ENCODE measurements at regions not wholly inside any gene's neighbourhood (a gene's known extent, or its start where the extent isn't known, plus 50 kb on each side); places are given as distances from the start of the nearest gene placed in this dataset.

- no peaks in the 10 kb centered on the region for H3K4me1 ChIP-seq (ENCODE audit: insufficient read depth, low read length)
Measured at GRCh38 chr2:217026569-217026968, 166.7 kb upstream of the TNP1 start.

DNA sequence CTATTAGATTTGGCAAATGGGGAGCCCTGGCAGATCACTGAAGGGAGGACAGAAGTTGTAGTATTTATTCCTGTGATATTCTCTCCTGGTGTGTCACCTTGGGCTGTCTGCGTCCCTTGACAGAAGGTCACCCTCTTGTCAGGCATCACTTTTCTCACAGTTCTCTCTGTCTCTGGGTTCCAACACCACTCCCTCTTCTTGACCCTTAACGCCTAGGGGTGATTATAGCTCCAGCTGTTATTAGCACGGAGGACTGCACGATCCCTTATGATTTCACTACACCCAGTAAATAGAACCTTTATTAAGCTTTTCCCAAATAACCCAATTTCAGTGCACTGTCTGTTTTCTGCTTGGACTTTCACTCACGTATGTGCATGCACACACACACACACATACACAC is 166.3 kb upstream of the TNP1 start:
- peaks cover 12% of the 10 kb centered on the region for H3K9me3 Mint-ChIP-seq (ENCODE audit: unreplicated experiment)
- no peak overlapping the region for H3K27ac ChIP-seq (ENCODE audit: low read depth, low read length)
- no peak overlapping the region for H3K9ac ChIP-seq (ENCODE audit: low read length)
- H4K20me1 ChIP-seq (ENCODE audit: insufficient read depth, low read length), result no peaks in the 10 kb centered on the region
- H3K79me2 ChIP-seq (ENCODE audit: insufficient read depth, low read length), result no peaks in the 10 kb centered on the region
- DNase-seq (ENCODE audit: low read depth) (no peak), FAIRE-seq (no peak)
- no peaks in the 10 kb centered on the region for H3K9me3 ChIP-seq (ENCODE audit: insufficient read depth, low read depth, low read length)
- H3K27me3 Mint-ChIP-seq (ENCODE audit: low read depth, unreplicated experiment), result peaks cover 27% of the 10 kb centered on the region
- H3K27me3 ChIP-seq (ENCODE audit: insufficient read depth, low read length), result no peaks in the 10 kb centered on the region
- no peaks in the 10 kb centered on the region for H3K4me1 ChIP-seq (ENCODE audit: insufficient read depth, low read length)
- H3K4me1 Mint-ChIP-seq (ENCODE audit: low read depth, unreplicated experiment), result peaks cover 9% of the 10 kb centered on the region
- H3K4me2 ChIP-seq (ENCODE audit: low read length), result no peak overlapping the region
- H3K36me3 ChIP-seq (ENCODE audit: insufficient read depth, low read length), result no peaks in the 10 kb centered on the region
- H2AFZ ChIP-seq (ENCODE audit: low read depth, low read length), result no peak overlapping the region
- H3K4me3 Mint-ChIP-seq (ENCODE audit: unreplicated experiment), result no peak overlapping the region
- TF ChIP-seq, protein P1, sequence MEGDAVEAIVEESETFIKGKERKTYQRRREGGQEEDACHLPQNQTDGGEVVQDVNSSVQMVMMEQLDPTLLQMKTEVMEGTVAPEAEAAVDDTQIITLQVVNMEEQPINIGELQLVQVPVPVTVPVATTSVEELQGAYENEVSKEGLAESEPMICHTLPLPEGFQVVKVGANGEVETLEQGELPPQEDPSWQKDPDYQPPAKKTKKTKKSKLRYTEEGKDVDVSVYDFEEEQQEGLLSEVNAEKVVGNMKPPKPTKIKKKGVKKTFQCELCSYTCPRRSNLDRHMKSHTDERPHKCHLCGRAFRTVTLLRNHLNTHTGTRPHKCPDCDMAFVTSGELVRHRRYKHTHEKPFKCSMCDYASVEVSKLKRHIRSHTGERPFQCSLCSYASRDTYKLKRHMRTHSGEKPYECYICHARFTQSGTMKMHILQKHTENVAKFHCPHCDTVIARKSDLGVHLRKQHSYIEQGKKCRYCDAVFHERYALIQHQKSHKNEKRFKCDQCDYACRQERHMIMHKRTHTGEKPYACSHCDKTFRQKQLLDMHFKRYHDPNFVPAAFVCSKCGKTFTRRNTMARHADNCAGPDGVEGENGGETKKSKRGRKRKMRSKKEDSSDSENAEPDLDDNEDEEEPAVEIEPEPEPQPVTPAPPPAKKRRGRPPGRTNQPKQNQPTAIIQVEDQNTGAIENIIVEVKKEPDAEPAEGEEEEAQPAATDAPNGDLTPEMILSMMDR (IDR thresholded peaks at IDR 0.05; ENCODE audit: insufficient read depth, low read depth, low read length), result no peak
- TF ChIP-seq EZH2 (IDR thresholded peaks at IDR 0.05; ENCODE audit: insufficient read depth, low read length), result no peak
- H3K36me3 Mint-ChIP-seq (ENCODE audit: low read depth, unreplicated experiment), result no peaks in the 10 kb centered on the region
- no peak overlapping the region for H3K27ac Mint-ChIP-seq (ENCODE audit: unreplicated experiment)
- H3K4me3 ChIP-seq (ENCODE audit: insufficient read depth, low read depth, low read length), result no peak overlapping the region

More at GRCh38 chr2:217026569-217026968, 166.7 kb upstream of the TNP1 start:
- peaks cover 12% of the 10 kb centered on the region for H3K9me3 Mint-ChIP-seq (ENCODE audit: unreplicated experiment)
- H3K27ac ChIP-seq (ENCODE audit: low read depth, low read length), result no peak overlapping the region
- no peak overlapping the region for H3K4me3 Mint-ChIP-seq (ENCODE audit: unreplicated experiment)
- DNase-seq (ENCODE audit: low read depth), result no peak
- no peaks in the 10 kb centered on the region for H3K36me3 Mint-ChIP-seq (ENCODE audit: low read depth, unreplicated experiment)
- no peaks in the 10 kb centered on the region for H3K9me3 ChIP-seq (ENCODE audit: insufficient read depth, low read depth, low read length)
- peaks cover 31% of the 10 kb centered on the region for H3K27me3 Mint-ChIP-seq (ENCODE audit: low read depth, unreplicated experiment)
- H2AFZ ChIP-seq (ENCODE audit: low read depth, low read length), result no peak overlapping the region
- H3K27ac Mint-ChIP-seq (ENCODE audit: unreplicated experiment), result no peak overlapping the region
- no peaks in the 10 kb centered on the region for H3K36me3 ChIP-seq (ENCODE audit: insufficient read depth, low read length)
- no peak overlapping the region for H3K4me3 ChIP-seq (ENCODE audit: insufficient read depth, low read depth, low read length)
- H4K20me1 ChIP-seq (ENCODE audit: insufficient read depth, low read length), result no peaks in the 10 kb centered on the region
- FAIRE-seq, result no peak
- H3K27me3 ChIP-seq (ENCODE audit: insufficient read depth, low read length), result no peaks in the 10 kb centered on the region
- H3K9ac ChIP-seq (ENCODE audit: low read length), result no peak overlapping the region
- peaks cover 9% of the 10 kb centered on the region for H3K4me1 Mint-ChIP-seq (ENCODE audit: low read depth, unreplicated experiment)
- no peak overlapping the region for H3K4me2 ChIP-seq (ENCODE audit: low read length)
- no peaks in the 10 kb centered on the region for H3K79me2 ChIP-seq (ENCODE audit: insufficient read depth, low read length)
- TF ChIP-seq, protein P1 (IDR thresholded peaks at IDR 0.05; ENCODE audit: insufficient read depth, low read depth, low read length), result no peak
- no peak for TF ChIP-seq EZH2 (IDR thresholded peaks at IDR 0.05; ENCODE audit: insufficient read depth, low read length)

GRCh38 chr2:217023611-217024010 is 163.7 kb upstream of the TNP1 start:
- no peak overlapping the region for H3K9ac ChIP-seq (ENCODE audit: low read length)

More at GRCh38 chr2:217023611-217024010, 163.7 kb upstream of the TNP1 start:
- Mint-ChIP-seq H3K27me3 (ENCODE audit: low read depth, unreplicated experiment) (peaks cover 3% of the 10 kb centered on the region), H3K36me3 (ENCODE audit: low read depth, unreplicated experiment) (no peaks in the 10 kb centered on the region), H3K27ac (ENCODE audit: unreplicated experiment) (no peak overlapping the region), H3K9me3 (ENCODE audit: unreplicated experiment) (peaks cover 9% of the 10 kb centered on the region), H3K4me1 (ENCODE audit: low read depth, unreplicated experiment) (peaks cover 9% of the 10 kb centered on the region), H3K4me3 (ENCODE audit: unreplicated experiment) (no peak overlapping the region)
- DNase-seq (ENCODE audit: low read depth), result no peak
- H3K27me3 ChIP-seq (ENCODE audit: insufficient read depth, low read length), result no peaks in the 10 kb centered on the region
- H3K4me1 ChIP-seq (ENCODE audit: insufficient read depth, low read length), result no peaks in the 10 kb centered on the region
- no peaks in the 10 kb centered on the region for H3K79me2 ChIP-seq (ENCODE audit: insufficient read depth, low read length)
- H3K27ac ChIP-seq (ENCODE audit: low read depth, low read length), result no peak overlapping the region
- no peaks in the 10 kb centered on the region for H3K36me3 ChIP-seq (ENCODE audit: insufficient read depth, low read length)
- no peaks in the 10 kb centered on the region for H4K20me1 ChIP-seq (ENCODE audit: insufficient read depth, low read length)
- no peak overlapping the region for H2AFZ ChIP-seq (ENCODE audit: low read depth, low read length)
- no peaks in the 10 kb centered on the region for H3K9me3 ChIP-seq (ENCODE audit: insufficient read depth, low read depth, low read length)
- TF ChIP-seq, protein P1 (IDR thresholded peaks at IDR 0.05; ENCODE audit: insufficient read depth, low read depth, low read length), result no peak
- no peak for TF ChIP-seq EZH2 (IDR thresholded peaks at IDR 0.05; ENCODE audit: insufficient read depth, low read length)
- H3K4me2 ChIP-seq (ENCODE audit: low read length), result no peak overlapping the region
- no peak for FAIRE-seq
- H3K4me3 ChIP-seq (ENCODE audit: insufficient read depth, low read depth, low read length), result no peak overlapping the region
